ENCODE measurements at regions not wholly inside any gene's neighbourhood (a gene's known extent, or its start where the extent isn't known, plus 50 kb on each side); places are given as distances from the start of the nearest gene placed in this dataset.

DNA sequence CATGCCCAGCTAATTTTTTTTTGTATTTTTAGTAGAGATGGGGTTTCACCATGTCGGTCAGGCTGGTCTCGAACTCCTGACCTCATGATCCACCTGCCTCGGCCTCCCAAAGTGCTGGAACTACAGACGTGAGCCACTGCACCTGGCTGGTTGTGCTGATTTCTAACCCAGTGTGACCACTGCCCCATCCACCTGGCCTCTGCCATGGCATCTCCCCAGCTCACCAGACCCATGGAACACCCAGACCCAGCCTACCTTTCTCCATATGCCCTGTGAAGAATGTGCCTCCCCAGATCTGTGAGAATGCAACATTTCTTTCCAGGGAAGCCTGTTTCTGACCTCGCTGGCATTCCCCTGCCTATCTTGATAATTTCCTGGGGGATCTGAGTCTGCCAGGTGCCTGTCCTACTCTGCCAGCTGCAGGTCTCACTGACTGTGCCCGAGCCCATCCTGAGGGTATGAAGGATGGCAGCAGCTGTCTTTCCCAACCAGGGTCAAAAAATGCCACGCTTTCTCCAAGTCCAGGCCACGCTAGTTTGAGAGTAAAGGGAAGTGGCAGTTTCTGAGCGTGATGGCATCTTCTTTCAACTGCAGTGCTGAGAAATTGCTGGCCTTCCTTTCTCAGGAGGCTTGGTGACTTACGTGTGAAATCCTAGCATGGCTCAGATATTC, 324.4 kb upstream of the ZNF32 start:
- Histone ChIP-seq H3K9me3 (replicated peaks in 1 of 2; ENCODE audit: control insufficient read depth in 1 of 2, insufficient read depth in 1 of 2, low read length in 2 of 2) (no peaks in the 10 kb centered on the region), H3K9ac (ENCODE audit: insufficient read depth, low read length, poor library complexity, severe bottlenecking) (no peak overlapping the region), H3K27ac (ENCODE audit: low read depth in 1 of 2, low read length in 2 of 2) (no peak overlapping the region), H3K27me3 (ENCODE audit: control insufficient read depth in 2 of 2, insufficient read depth in 2 of 2, low read length in 2 of 2) (no peaks in the 10 kb centered on the region), H3K4me1 (ENCODE audit: control insufficient read depth in 1 of 2, insufficient read depth in 2 of 2, low read length in 2 of 2) (peaks cover 13 to 14% of the 10 kb centered on the region in 2 donors), H4K20me1 (ENCODE audit: insufficient read depth, low read length) (no peaks in the 10 kb centered on the region), H2AFZ (ENCODE audit: insufficient read depth, low read depth, low read length, poor library complexity, severe bottlenecking) (no peak overlapping the region), H3K4me2 (replicated peaks; ENCODE audit: extremely low read depth, low read length, poor library complexity, severe bottlenecking) (no peak overlapping the region), H3K4me3 (replicated peaks in 1 of 3; ENCODE audit: low read depth in 2 of 3, low read length in 3 of 3) (no peak overlapping the region), H3K79me2 (ENCODE audit: insufficient read depth, low read length) (no peaks in the 10 kb centered on the region), H3K36me3 (replicated peaks in 1 of 2; ENCODE audit: control insufficient read depth in 1 of 2, insufficient read depth in 2 of 2, low read length in 2 of 2) (no peaks in the 10 kb centered on the region)
- Mint-ChIP-seq H3K27ac (peak overlapping the region in 1 of 7 donors; percentile 6), H3K27me3 (ENCODE audit: low read depth in 3 of 3) (peaks cover 4 to 13% (median 7%) of the 10 kb centered on the region in 3 donors), H3K36me3 (no peaks in the 10 kb centered on the region), H3K4me3 (no peak overlapping the region), H3K4me1 (peaks cover 15% of the 10 kb centered on the region), H3K9me3 (peaks cover 1 to 5% (median 3%) of the 10 kb centered on the region in 7 donors)
- 92% methylated on average over 6 of the region's 10 CpGs for WGBS (ENCODE audit: insufficient coverage)
- intact Hi-C loops (cut with micrococcal nuclease), result no loop called here
- TF ChIP-seq, protein P1, sequence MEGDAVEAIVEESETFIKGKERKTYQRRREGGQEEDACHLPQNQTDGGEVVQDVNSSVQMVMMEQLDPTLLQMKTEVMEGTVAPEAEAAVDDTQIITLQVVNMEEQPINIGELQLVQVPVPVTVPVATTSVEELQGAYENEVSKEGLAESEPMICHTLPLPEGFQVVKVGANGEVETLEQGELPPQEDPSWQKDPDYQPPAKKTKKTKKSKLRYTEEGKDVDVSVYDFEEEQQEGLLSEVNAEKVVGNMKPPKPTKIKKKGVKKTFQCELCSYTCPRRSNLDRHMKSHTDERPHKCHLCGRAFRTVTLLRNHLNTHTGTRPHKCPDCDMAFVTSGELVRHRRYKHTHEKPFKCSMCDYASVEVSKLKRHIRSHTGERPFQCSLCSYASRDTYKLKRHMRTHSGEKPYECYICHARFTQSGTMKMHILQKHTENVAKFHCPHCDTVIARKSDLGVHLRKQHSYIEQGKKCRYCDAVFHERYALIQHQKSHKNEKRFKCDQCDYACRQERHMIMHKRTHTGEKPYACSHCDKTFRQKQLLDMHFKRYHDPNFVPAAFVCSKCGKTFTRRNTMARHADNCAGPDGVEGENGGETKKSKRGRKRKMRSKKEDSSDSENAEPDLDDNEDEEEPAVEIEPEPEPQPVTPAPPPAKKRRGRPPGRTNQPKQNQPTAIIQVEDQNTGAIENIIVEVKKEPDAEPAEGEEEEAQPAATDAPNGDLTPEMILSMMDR (IDR thresholded peaks at IDR 0.05), result no peak
- no peak for DNase-seq

- H2AFZ ChIP-seq (ENCODE audit: insufficient read depth, low read depth, low read length, poor library complexity, severe bottlenecking), result no peak overlapping the region
Measured at GRCh38 chr10:43971981-43972380, 323.3 kb upstream of the ZNF32 start.

More at GRCh38 chr10:43971981-43972380, 323.3 kb upstream of the ZNF32 start:
- intact Hi-C loops (cut with micrococcal nuclease), result no loop called here
- Histone ChIP-seq H3K9ac (ENCODE audit: insufficient read depth, low read length, poor library complexity, severe bottlenecking) (no peak overlapping the region), H3K36me3 (replicated peaks in 1 of 2; ENCODE audit: control insufficient read depth in 1 of 2, insufficient read depth in 2 of 2, low read length in 2 of 2) (no peaks in the 10 kb centered on the region), H3K27ac (ENCODE audit: low read depth in 1 of 2, low read length in 2 of 2) (no peak overlapping the region), H3K27me3 (ENCODE audit: control insufficient read depth in 2 of 2, insufficient read depth in 2 of 2, low read length in 2 of 2) (peaks cover 0 to under 1% of the 10 kb centered on the region in 2 donors), H3K4me3 (replicated peaks in 1 of 3; ENCODE audit: low read depth in 2 of 3, low read length in 3 of 3) (no peak overlapping the region), H3K4me1 (ENCODE audit: control insufficient read depth in 1 of 2, insufficient read depth in 2 of 2, low read length in 2 of 2) (peaks cover 2 to 3% of the 10 kb centered on the region in 2 donors), H4K20me1 (ENCODE audit: insufficient read depth, low read length) (no peaks in the 10 kb centered on the region), H3K4me2 (replicated peaks; ENCODE audit: extremely low read depth, low read length, poor library complexity, severe bottlenecking) (no peak overlapping the region), H3K79me2 (ENCODE audit: insufficient read depth, low read length) (no peaks in the 10 kb centered on the region), H3K9me3 (replicated peaks in 1 of 2; ENCODE audit: control insufficient read depth in 1 of 2, insufficient read depth in 1 of 2, low read length in 2 of 2) (no peaks in the 10 kb centered on the region)
- no peak for DNase-seq
- H3K4me3 Mint-ChIP-seq, result no peak overlapping the region
- TF ChIP-seq, protein P1 (IDR thresholded peaks at IDR 0.05), result no peak
- no peak overlapping the region for H3K27ac Mint-ChIP-seq
- H3K27me3 Mint-ChIP-seq (ENCODE audit: low read depth in 3 of 3), result peaks cover 7 to 20% (median 9%) of the 10 kb centered on the region in 3 donors
- WGBS (ENCODE audit: insufficient coverage), result 90% methylated on average over 6 of the region's 8 CpGs
- H3K4me1 Mint-ChIP-seq, result peaks cover 6% of the 10 kb centered on the region
- peaks cover 0 to 5% (median 3%) of the 10 kb centered on the region in 7 donors for H3K9me3 Mint-ChIP-seq
- H3K36me3 Mint-ChIP-seq, result no peaks in the 10 kb centered on the region
